ENCODE measurements at regions not wholly inside any gene's neighbourhood (a gene's known extent, or its start where the extent isn't known, plus 50 kb on each side); places are given as distances from the start of the nearest gene placed in this dataset.

DNA sequence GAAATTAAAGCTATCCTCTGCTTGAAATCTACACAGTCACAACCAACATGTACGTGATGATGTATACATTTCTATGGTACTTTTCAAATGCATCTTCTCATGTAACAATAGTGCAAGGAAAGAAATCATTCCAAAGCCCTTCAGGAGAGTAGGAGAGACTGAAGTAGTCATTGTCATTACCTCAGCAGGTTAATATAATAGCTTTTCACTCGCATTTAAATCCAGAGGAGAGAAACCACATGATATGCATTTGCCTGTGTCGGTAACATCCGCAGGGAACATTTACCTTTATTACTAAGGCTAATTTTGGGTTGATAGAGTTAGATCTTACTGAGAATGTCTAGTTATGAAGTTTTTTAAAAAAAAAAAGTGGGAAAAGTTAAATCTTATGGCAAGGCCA is 186.6 kb upstream of the DTNBP1 start:
- ATAC-seq: no peak

DNA sequence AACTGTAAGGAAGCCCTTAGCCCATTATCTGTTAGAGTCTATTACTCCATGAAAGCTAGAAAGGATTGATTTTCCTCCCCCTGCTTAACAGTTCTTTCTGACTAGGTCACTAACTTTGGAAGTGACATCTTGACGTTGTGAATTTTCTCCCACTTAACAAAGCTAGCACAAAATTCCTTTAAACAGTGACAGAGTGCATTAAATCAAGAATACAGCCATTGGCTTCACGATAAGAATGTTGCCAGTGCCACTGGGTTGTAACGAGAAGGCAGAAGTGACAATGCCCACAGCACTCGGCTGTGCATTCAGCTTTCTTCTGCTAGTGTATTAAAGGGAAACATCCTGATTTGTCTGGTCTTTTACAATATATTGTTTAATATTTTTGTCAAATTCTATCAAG is 182.7 kb upstream of the DTNBP1 start:
- CTCF ChIA-PET: no interaction called here
- ATAC-seq: no peak

More for the DNA sequence above, 186.6 kb upstream of the DTNBP1 start:
- Histone ChIP-seq H3K4me2 (ENCODE audit: low read length) (no peak overlapping the region), H2AFZ (ENCODE audit: low read length) (no peak overlapping the region), H3K36me3 (ENCODE audit: low read depth, low read length) (no peaks in the 10 kb centered on the region), H3K4me3 (ENCODE audit: low read length) (no peak overlapping the region), H3K27ac (ENCODE audit: low read length) (no peak overlapping the region), H3K4me1 (ENCODE audit: insufficient read depth, low read length) (no peaks in the 10 kb centered on the region), H3K27me3 (ENCODE audit: low read length) (no peaks in the 10 kb centered on the region), H4K20me1 (ENCODE audit: low read length) (no peaks in the 10 kb centered on the region), H3K9me3 (ENCODE audit: low read length) (no peaks in the 10 kb centered on the region), H3K79me2 (ENCODE audit: low read length) (no peaks in the 10 kb centered on the region), H3K9me2 (replicated peaks; ENCODE audit: low read length) (no peaks in the 10 kb centered on the region), H3F3A (ENCODE audit: low read length, unreplicated experiment) (no peaks in the 10 kb centered on the region), H3K9ac (ENCODE audit: low read length) (no peak overlapping the region)
- no peak for DNase-seq
- POLR2A ChIA-PET (ENCODE audit: unreplicated experiment): no interaction called here
- CTCF ChIA-PET: no interaction called here
- intact Hi-C loops (cut with micrococcal nuclease): no loop called here
- BruUV-seq (replicated peaks): no TSS peak
- TF ChIP-seq EZH2 (IDR thresholded peaks at IDR 0.05; ENCODE audit: low read length, unreplicated experiment): no peak
- no peak for TF ChIP-seq EZH2phosphoT487 (IDR thresholded peaks at IDR 0.05; ENCODE audit: borderline replicate concordance, low read length)
- TF ChIP-seq, protein P1, sequence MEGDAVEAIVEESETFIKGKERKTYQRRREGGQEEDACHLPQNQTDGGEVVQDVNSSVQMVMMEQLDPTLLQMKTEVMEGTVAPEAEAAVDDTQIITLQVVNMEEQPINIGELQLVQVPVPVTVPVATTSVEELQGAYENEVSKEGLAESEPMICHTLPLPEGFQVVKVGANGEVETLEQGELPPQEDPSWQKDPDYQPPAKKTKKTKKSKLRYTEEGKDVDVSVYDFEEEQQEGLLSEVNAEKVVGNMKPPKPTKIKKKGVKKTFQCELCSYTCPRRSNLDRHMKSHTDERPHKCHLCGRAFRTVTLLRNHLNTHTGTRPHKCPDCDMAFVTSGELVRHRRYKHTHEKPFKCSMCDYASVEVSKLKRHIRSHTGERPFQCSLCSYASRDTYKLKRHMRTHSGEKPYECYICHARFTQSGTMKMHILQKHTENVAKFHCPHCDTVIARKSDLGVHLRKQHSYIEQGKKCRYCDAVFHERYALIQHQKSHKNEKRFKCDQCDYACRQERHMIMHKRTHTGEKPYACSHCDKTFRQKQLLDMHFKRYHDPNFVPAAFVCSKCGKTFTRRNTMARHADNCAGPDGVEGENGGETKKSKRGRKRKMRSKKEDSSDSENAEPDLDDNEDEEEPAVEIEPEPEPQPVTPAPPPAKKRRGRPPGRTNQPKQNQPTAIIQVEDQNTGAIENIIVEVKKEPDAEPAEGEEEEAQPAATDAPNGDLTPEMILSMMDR (conservative IDR thresholded peaks at IDR 0.05; ENCODE audit: low read depth, low read length): no peak

DNA sequence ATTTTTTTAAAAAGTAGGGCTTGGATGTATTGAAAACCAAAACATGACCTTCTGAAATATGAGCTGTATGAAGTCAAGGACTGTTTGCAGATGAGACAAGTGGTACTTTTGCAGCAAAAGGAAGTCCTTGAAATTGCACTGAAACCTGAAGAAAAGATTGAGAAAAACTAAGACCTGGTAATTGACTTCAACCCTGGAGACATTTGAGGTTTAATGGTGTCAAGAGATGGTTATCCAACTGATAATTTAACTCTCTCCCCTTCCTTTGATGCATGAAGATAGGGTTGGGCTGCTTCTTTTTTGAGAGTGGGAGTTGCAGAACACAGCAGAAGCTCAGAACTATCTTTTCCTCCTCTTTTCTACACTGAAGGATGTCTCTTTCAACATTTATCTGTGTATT is 180.9 kb upstream of the DTNBP1 start:
- ChIA-PET POLR2A (ENCODE audit: unreplicated experiment) (no interaction called here), CTCF (no interaction called here)
- H3K27me3 ChIP-seq (ENCODE audit: low read length): peaks cover 10% of the 10 kb centered on the region; the same call in 1 of the 2 replicates
- no peaks in the 10 kb centered on the region for H3F3A ChIP-seq (ENCODE audit: low read length, unreplicated experiment)
- H3K4me1 ChIP-seq (ENCODE audit: insufficient read depth, low read length): no peaks in the 10 kb centered on the region
- H3K4me2 ChIP-seq (ENCODE audit: low read length): no peak overlapping the region
- H3K4me3 ChIP-seq (ENCODE audit: low read length): no peak overlapping the region
- H4K20me1 ChIP-seq (ENCODE audit: low read length): no peaks in the 10 kb centered on the region
- H3K36me3 ChIP-seq (ENCODE audit: low read depth, low read length): no peaks in the 10 kb centered on the region
- H3K27ac ChIP-seq (ENCODE audit: low read length): no peak overlapping the region
- intact Hi-C loops (cut with micrococcal nuclease): no loop called here
- no peaks in the 10 kb centered on the region for H3K79me2 ChIP-seq (ENCODE audit: low read length)
- no peak overlapping the region for H2AFZ ChIP-seq (ENCODE audit: low read length)
- no TSS peak for BruUV-seq (replicated peaks)
- no peak overlapping the region for H3K9ac ChIP-seq (ENCODE audit: low read length)
- TF ChIP-seq, protein P1 (conservative IDR thresholded peaks at IDR 0.05; ENCODE audit: low read depth, low read length): no peak
- TF ChIP-seq EZH2 (IDR thresholded peaks at IDR 0.05; ENCODE audit: low read length, unreplicated experiment): no peak
- TF ChIP-seq EZH2phosphoT487 (IDR thresholded peaks at IDR 0.05; ENCODE audit: borderline replicate concordance, low read length): no peak
- DNase-seq (no peak), ATAC-seq (no peak)
- no peaks in the 10 kb centered on the region for H3K9me2 ChIP-seq (replicated peaks; ENCODE audit: low read length)
- H3K9me3 ChIP-seq (ENCODE audit: low read length): no peaks in the 10 kb centered on the region

More for the DNA sequence above, 182.7 kb upstream of the DTNBP1 start:
- Histone ChIP-seq H3K27ac (ENCODE audit: low read length) (no peak overlapping the region), H2AFZ (ENCODE audit: low read length) (no peak overlapping the region), H3K79me2 (ENCODE audit: low read length) (no peaks in the 10 kb centered on the region), H3F3A (ENCODE audit: low read length, unreplicated experiment) (no peaks in the 10 kb centered on the region), H3K36me3 (ENCODE audit: low read depth, low read length) (no peaks in the 10 kb centered on the region), H3K9me2 (replicated peaks; ENCODE audit: low read length) (no peaks in the 10 kb centered on the region), H3K4me2 (ENCODE audit: low read length) (no peak overlapping the region), H3K4me1 (ENCODE audit: insufficient read depth, low read length) (no peaks in the 10 kb centered on the region), H3K27me3 (ENCODE audit: low read length) (peaks cover 1% of the 10 kb centered on the region; the same call in 1 of the 2 replicates), H3K9me3 (ENCODE audit: low read length) (no peaks in the 10 kb centered on the region), H3K4me3 (ENCODE audit: low read length) (no peak overlapping the region), H3K9ac (ENCODE audit: low read length) (no peak overlapping the region), H4K20me1 (ENCODE audit: low read length) (no peaks in the 10 kb centered on the region)
- no peak for DNase-seq
- intact Hi-C loops (cut with micrococcal nuclease): no loop called here
- TF ChIP-seq, protein P1 (conservative IDR thresholded peaks at IDR 0.05; ENCODE audit: low read depth, low read length): no peak
- TF ChIP-seq EZH2phosphoT487 (IDR thresholded peaks at IDR 0.05; ENCODE audit: borderline replicate concordance, low read length) (no peak), EZH2 (IDR thresholded peaks at IDR 0.05; ENCODE audit: low read length, unreplicated experiment) (no peak)
- POLR2A ChIA-PET (ENCODE audit: unreplicated experiment): no interaction called here
- no TSS peak for BruUV-seq (replicated peaks)
